ENCODE measurements at regions not wholly inside any gene's neighbourhood (a gene's known extent, or its start where the extent isn't known, plus 50 kb on each side); places are given as distances from the start of the nearest gene placed in this dataset.

DNA sequence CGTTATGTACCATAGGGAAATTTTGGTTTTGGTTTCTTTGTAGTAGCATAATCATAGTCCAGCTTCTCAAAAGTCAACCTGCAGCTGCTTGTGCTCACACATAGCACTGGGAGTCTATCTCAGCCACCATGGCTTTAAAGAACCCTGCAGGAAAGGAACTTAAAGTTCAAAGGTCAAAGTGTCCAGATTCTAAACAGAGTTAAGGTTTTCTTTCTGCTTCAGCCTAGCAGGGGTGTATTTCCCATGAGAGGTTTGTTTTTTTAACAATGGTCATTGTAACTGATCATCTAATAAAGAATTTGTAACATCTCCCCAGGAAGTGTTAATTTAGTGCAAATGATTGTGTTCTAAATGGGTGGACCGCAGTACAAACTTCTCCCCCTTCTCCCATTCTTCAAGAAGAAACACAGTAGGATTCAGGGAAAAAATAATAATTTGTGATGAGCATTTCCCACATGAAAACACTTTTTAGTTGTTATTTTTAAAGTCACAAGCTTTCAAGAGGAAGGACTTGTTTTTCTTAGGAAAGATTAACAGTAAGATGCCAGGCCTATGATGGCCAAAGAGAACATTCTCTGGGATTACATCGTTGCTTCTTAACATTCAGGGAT lies 168.0 kb downstream of the EFNB2 start:
- intact Hi-C loops (cut with micrococcal nuclease) (no loop called here), in situ Hi-C loops (cut with MboI; ENCODE audit: low sequenced_read_pairs) (no loop called here), dilution Hi-C loops (cut with HindIII; ENCODE audit: low sequenced_read_pairs, unreplicated experiment) (no loop called here)
- Histone ChIP-seq H2AK9ac (replicated peaks; ENCODE audit: low read depth, low read length, poor library complexity) (no peak overlapping the region), H3K27ac (ENCODE audit: insufficient read depth, low read length) (no peak overlapping the region), H3K18ac (ENCODE audit: low read depth, low read length) (no peak overlapping the region), H2BK120ac (ENCODE audit: low read depth, low read length) (no peak overlapping the region), H2BK5ac (ENCODE audit: low read depth, low read length, poor library complexity, severe bottlenecking) (no peak overlapping the region), H3K56ac (ENCODE audit: extremely low read depth, insufficient read depth, low read length) (no peak overlapping the region), H3K23ac (ENCODE audit: low read depth, low read length) (no peak overlapping the region), H4K91ac (ENCODE audit: insufficient read depth, low read depth, low read length) (no peak overlapping the region), H3K4ac (ENCODE audit: low read depth, low read length) (no peak overlapping the region), H3K36me3 (ENCODE audit: control insufficient read depth, insufficient read depth, low read length) (no peaks in the 10 kb centered on the region), H2BK15ac (ENCODE audit: low read depth, low read length) (no peak overlapping the region), H3K4me2 (ENCODE audit: low read depth, low read length) (no peak overlapping the region), H2AK5ac (ENCODE audit: low read depth, low read length) (no peak overlapping the region), H3K9me1 (ENCODE audit: insufficient read depth, low read length) (0 out of 2 replicates have a peak, but pooled peaks cover 3% of the 10 kb centered on the region), H2BK20ac (ENCODE audit: low read depth, low read length) (no peak overlapping the region), H3K9me3 (ENCODE audit: control insufficient read depth, insufficient read depth, low read length) (peaks cover 5% of the 10 kb centered on the region), H3K4me1 (ENCODE audit: control insufficient read depth, insufficient read depth, low read length) (peaks cover 2% of the 10 kb centered on the region), H4K20me1 (ENCODE audit: insufficient read depth, low read length) (no peaks in the 10 kb centered on the region), H3K79me1 (ENCODE audit: low read depth in 1 of 2, low read length in 2 of 2) (no peaks in the 10 kb centered on the region), H4K8ac (ENCODE audit: low read depth in 2 of 2, low read length in 2 of 2) (no peak overlapping the region), H3K14ac (replicated peaks; ENCODE audit: low read depth, low read length) (no peak overlapping the region), H4K5ac (ENCODE audit: low read depth, low read length) (no peak overlapping the region), H3K27me3 (ENCODE audit: control insufficient read depth, insufficient read depth, low read length) (no peaks in the 10 kb centered on the region), H3K9ac (ENCODE audit: low read depth, low read length) (no peak overlapping the region), H3K4me3 (ENCODE audit: insufficient read depth, low read depth, low read length) (no peak overlapping the region), H2AFZ (replicated peaks; ENCODE audit: low read length, poor library complexity) (no peak overlapping the region)
- peak; percentile 44 for DNase-seq
- ATAC-seq (ENCODE audit: low read depth): no peak; the same call in 1 of the 2 replicates
- TF ChIP-seq CTCF (conservative IDR thresholded peaks at IDR 0.05; ENCODE audit: low read depth, low read length) (no peak), RCOR1 (IDR thresholded peaks at IDR 0.05; ENCODE audit: insufficient replicate concordance, low read length) (no peak), CEBPB (IDR thresholded peaks at IDR 0.05; ENCODE audit: low read depth, low read length) (no peak), SMC3 (IDR thresholded peaks at IDR 0.05; ENCODE audit: low read depth, low read length) (no peak), RAD21 (IDR thresholded peaks at IDR 0.05; ENCODE audit: low read length) (no peak), ELK1 (IDR thresholded peaks at IDR 0.05; ENCODE audit: borderline replicate concordance, low read depth, low read length) (no peak)
- no CpG with 5 or more reads among the region's 3 CpGs for WGBS, 2 experiments (ENCODE audit: extremely low coverage in 2 of 2, insufficient read length in 1 of 2)
- CTCF ChIA-PET: interaction anchor here (0.6 kb wide), 1 partner anchor 248 kb away, joined by 3 read pairs; no protein-coding TSS in a partner anchor
- POLR2A ChIA-PET (ENCODE audit: unreplicated experiment): no interaction called here
- no TSS peak for BruUV-seq (replicated peaks)

All from IMR-90 (cell line).